ENCODE measurements at regions not wholly inside any gene's neighbourhood (a gene's known extent, or its start where the extent isn't known, plus 50 kb on each side); places are given as distances from the start of the nearest gene placed in this dataset.

DNA sequence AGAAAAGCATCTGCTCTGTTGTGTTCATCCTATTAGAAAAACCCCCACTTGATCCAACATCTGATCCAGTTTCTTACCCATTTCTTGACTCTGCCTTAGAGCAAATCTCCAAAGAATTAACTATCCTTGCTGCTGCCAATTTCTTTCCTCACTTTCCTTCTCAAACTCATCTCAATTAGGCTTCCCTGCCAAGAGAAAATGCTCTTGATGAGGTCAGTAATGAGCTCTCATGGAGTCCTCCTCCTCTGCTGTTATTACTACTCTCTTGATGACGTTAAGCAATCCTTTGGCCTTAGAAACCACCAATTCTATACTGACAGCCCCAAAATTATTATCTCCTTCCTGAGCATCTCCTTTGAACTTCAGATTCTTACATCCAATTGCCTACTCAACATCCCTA is 162.0 kb upstream of the FAM13C start:
- Histone ChIP-seq H3K4me1 (replicated peaks) (no peaks in the 10 kb centered on the region), H3K4me3 (no peak overlapping the region), H3K27me3 (replicated peaks) (no peaks in the 10 kb centered on the region), H3K36me3 (no peaks in the 10 kb centered on the region), H3K27ac (no peak overlapping the region), H3K9me3 (replicated peaks) (no peaks in the 10 kb centered on the region)
- no peak for DNase-seq (ENCODE audit: low read depth in 1 of 2, low spot score in 2 of 2)

DNA sequence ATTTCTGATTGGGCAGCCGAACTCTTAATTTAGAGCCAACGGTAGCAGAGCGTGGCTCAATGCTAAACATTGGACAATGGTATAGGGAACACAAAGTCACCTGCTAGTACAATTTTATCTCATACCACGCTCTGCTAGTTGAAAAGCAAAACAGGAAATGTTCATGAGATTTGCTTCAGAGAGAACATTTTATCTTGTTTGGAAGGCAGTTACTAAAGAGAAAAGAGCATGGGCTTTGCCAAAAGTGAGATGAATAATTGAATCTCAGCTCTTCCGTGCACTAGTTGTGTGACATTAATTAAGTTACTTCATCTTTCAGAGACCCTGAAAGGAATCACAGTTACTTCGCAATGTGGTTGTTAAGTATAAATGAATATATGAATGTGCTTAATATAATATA is 161.5 kb upstream of the FAM13C start:
- no peaks in the 10 kb centered on the region for H3K36me3 ChIP-seq

DNA sequence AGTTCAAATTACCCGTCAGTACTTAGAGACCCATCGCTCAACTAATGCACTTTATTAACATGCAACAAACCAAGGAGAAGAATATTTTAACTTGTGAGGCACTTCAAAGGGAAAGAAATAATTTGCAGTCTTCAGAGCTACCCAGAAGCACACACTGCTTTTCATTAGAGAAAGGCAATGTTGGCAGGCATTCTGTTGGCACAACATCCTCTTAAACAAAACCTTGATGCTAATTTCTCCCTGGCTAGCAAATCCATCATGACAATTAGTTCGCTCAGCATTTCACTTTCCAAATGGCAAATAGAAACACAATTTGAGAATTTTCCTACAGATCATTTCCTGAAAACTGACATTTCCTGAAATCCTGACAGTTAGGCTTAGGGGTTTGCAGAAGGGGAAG is 155.6 kb upstream of the FAM13C start:
- no peaks in the 10 kb centered on the region for H3K4me1 ChIP-seq (replicated peaks)
- H3K27me3 ChIP-seq (replicated peaks) = 0 out of 2 replicates have a peak, but pooled peaks cover 3% of the 10 kb centered on the region
- no peak overlapping the region for H3K4me3 ChIP-seq
- H3K27ac ChIP-seq = no peak overlapping the region
- DNase-seq (ENCODE audit: low read depth in 1 of 2, low spot score in 2 of 2) = no peak
- H3K9me3 ChIP-seq (replicated peaks) = no peaks in the 10 kb centered on the region
- no peaks in the 10 kb centered on the region for H3K36me3 ChIP-seq

More for the DNA sequence above, 161.5 kb upstream of the FAM13C start:
- no peak overlapping the region for H3K4me3 ChIP-seq
- no peaks in the 10 kb centered on the region for H3K9me3 ChIP-seq (replicated peaks)
- no peak overlapping the region for H3K27ac ChIP-seq
- no peak for DNase-seq (ENCODE audit: low read depth in 1 of 2, low spot score in 2 of 2)
- H3K4me1 ChIP-seq (replicated peaks) = no peaks in the 10 kb centered on the region
- H3K27me3 ChIP-seq (replicated peaks) = no peaks in the 10 kb centered on the region

DNA sequence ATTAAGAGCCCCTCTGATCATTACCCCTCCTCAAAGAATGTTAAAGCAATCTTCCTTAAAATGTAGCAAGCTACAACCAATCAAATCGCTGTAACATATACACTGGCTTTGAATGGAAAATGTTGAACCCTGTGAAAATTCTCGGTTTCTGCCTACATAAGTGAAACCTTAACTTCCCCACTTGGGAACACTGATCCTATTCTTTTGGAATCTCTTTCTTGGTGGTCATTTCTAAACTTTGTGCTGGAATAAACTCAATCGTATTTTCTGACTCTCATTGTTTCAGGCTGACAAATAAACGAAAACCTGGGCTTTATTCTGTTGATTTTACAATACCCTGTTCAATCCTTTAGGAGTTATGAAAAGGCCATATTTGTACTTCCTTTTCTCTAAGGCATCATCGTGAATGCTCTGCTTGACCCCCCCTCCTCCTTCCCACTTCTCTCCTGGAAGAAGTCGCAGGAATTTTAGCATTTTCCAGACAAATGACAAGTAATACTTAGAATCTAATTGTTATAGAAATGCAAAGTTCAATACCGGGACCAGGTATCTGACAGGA is 155.1 kb upstream of the FAM13C start:
- DNase-seq (ENCODE audit: low read depth in 1 of 2, low spot score in 2 of 2) = no peak
- no peaks in the 10 kb centered on the region for H3K9me3 ChIP-seq (replicated peaks)
- no peaks in the 10 kb centered on the region for H3K4me1 ChIP-seq (replicated peaks)
- 0 out of 2 replicates have a peak, but pooled peaks cover 3% of the 10 kb centered on the region for H3K27me3 ChIP-seq (replicated peaks)
- no peaks in the 10 kb centered on the region for H3K36me3 ChIP-seq
- no peak overlapping the region for H3K4me3 ChIP-seq
- no peak overlapping the region for H3K27ac ChIP-seq

DNA sequence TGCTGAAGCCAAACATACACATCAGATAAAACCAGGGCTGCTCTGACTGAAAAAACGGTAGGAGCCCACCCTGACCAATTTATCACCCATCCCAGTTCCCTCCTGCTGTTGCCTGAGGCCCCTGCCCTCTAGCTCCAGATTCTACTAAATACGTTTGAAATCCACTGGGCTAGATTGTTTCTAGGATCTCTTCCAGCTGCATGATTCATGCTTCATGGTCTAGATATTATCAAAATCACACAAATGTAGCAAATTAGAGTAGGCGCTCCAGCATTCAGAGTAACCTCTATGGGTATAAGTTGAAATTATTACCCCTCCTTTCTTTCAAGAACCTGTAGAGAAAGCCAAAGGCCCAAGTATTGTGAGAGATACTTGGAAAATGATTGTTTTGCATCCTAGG is 151.2 kb upstream of the FAM13C start:
- DNase-seq (ENCODE audit: low read depth in 1 of 2, low spot score in 2 of 2) = no peak

DNA sequence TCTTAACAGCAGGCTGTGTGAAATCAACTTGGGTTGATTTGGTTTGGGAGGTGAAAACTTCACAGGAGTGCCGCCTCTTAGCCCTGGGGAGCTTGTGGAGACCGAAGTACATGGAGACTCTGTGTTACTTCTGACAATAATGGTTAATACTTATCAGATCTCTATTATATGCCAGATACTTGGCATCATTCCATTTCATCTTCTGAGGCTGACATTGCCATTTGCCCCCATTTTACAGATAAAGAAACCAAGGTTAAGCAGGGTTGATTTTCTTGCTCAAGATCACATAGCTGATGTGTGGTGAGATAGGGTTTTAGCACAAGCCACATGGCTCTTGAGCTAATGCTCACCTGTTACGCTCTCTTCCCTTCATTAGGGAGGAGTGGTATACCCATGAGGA is 150.6 kb upstream of the FAM13C start:
- no peaks in the 10 kb centered on the region for H3K36me3 ChIP-seq
- H3K27ac ChIP-seq = no peak overlapping the region
- no peaks in the 10 kb centered on the region for H3K9me3 ChIP-seq (replicated peaks)
- no peak for DNase-seq (ENCODE audit: low read depth in 1 of 2, low spot score in 2 of 2)
- no peaks in the 10 kb centered on the region for H3K4me1 ChIP-seq (replicated peaks)
- 0 out of 2 replicates have a peak, but pooled peaks cover 3% of the 10 kb centered on the region for H3K27me3 ChIP-seq (replicated peaks)
- no peak overlapping the region for H3K4me3 ChIP-seq

More for the DNA sequence above, 151.2 kb upstream of the FAM13C start:
- Histone ChIP-seq H3K4me1 (replicated peaks) (no peaks in the 10 kb centered on the region), H3K9me3 (replicated peaks) (no peaks in the 10 kb centered on the region), H3K36me3 (no peaks in the 10 kb centered on the region), H3K27me3 (replicated peaks) (0 out of 2 replicates have a peak, but pooled peaks cover 3% of the 10 kb centered on the region), H3K4me3 (no peak overlapping the region), H3K27ac (no peak overlapping the region)

DNA sequence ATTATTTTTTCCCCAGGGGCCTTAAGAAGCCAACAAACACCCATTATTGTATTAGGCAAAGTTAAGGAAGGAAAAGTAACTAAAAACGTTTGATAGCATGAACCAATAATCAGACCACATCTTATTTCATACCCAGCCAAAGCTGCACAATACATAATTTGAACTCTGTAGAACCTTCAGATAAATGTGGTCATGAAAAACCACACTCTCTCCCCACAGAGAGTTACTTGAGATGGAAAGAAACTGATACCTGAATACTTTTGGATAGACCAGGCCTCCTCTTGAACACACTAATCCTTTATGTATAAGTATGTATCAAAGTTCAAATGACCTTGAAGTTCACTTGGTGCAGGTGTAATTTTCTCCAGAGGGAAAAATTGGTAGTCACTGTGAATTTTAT is 146.6 kb upstream of the FAM13C start:
- H3K4me1 ChIP-seq (replicated peaks) = no peaks in the 10 kb centered on the region
- DNase-seq (ENCODE audit: low read depth in 1 of 2, low spot score in 2 of 2) = no peak
- no peaks in the 10 kb centered on the region for H3K9me3 ChIP-seq (replicated peaks)
- H3K4me3 ChIP-seq = no peak overlapping the region
- no peak overlapping the region for H3K27ac ChIP-seq
- H3K27me3 ChIP-seq (replicated peaks) = 0 out of 2 replicates have a peak, but pooled peaks cover 3% of the 10 kb centered on the region
- H3K36me3 ChIP-seq = no peaks in the 10 kb centered on the region

DNA sequence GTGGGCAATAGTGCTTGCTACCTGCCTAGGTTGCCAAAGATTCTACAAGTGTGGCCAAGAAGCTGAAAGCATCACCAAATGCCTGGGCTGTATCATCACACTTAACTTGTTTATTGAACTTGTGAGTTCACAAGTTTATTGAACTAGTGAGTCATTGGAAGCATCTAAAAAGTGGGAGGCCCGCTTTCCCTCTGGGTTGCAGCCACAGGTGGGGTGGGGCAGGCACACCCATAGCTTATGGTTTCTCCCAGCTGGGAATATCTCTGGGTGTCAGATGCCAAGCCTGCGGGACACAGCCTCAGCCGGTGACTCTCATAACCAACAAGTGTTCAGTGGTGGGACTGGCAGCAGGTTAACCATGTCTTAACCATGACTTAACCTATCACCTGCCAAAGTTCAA is 145.9 kb upstream of the FAM13C start:
- Histone ChIP-seq H3K9me3 (replicated peaks) (no peaks in the 10 kb centered on the region), H3K4me1 (replicated peaks) (no peaks in the 10 kb centered on the region), H3K27ac (no peak overlapping the region), H3K4me3 (no peak overlapping the region), H3K27me3 (replicated peaks) (no peaks in the 10 kb centered on the region), H3K36me3 (no peaks in the 10 kb centered on the region)
- no peak for DNase-seq (ENCODE audit: low read depth in 1 of 2, low spot score in 2 of 2)

DNA sequence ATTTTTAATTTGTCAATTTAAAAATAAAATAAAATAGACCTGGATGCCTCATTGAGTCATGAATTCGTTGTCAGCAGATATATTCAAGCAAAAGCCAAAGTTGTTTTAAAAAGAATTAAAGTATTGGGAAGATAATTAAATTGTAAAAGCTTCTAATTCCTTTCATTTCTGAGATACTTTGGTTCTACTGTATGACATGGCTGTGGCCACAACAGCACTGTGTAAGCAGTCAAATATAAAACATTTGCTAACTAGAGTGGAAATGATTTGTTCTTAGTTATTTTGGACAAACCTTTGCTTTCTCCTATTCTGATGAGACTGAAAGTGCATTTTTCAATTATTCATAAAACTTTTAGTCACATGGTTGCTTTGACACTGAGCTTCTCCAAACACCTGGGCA is 143.6 kb upstream of the FAM13C start:
- DNase-seq (ENCODE audit: low read depth in 1 of 2, low spot score in 2 of 2) = no peak

DNA sequence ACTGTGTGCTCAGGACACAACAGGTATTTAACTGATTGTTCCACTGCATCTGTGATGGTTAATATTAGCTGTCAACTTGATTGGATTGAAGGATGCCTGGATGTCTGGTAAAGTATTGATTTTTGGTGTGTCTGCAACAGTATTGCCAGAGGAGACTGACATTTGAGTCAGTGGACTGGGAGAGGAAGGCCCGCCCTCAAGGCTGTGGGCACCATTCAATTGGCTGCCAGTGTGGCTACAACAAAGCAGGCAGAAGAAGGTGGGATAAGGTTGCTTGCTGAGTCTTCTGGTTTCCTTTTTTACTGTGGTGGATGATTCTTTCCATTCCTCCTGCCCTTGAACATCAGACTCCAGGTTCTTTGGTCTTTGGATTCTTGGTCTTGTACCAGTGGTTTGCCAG is 137.1 kb upstream of the FAM13C start:
- Histone ChIP-seq H3K36me3 (no peaks in the 10 kb centered on the region), H3K4me3 (no peak overlapping the region), H3K9me3 (replicated peaks) (0 out of 2 replicates have a peak, but pooled peaks cover 2% of the 10 kb centered on the region), H3K4me1 (replicated peaks) (no peaks in the 10 kb centered on the region), H3K27me3 (replicated peaks) (no peaks in the 10 kb centered on the region), H3K27ac (no peak overlapping the region)
- no peak for DNase-seq (ENCODE audit: low read depth in 1 of 2, low spot score in 2 of 2)

More for the DNA sequence above, 143.6 kb upstream of the FAM13C start:
- Histone ChIP-seq H3K4me1 (replicated peaks) (no peaks in the 10 kb centered on the region), H3K9me3 (replicated peaks) (no peaks in the 10 kb centered on the region), H3K36me3 (no peaks in the 10 kb centered on the region), H3K27ac (no peak overlapping the region), H3K4me3 (no peak overlapping the region), H3K27me3 (replicated peaks) (no peaks in the 10 kb centered on the region)

DNA sequence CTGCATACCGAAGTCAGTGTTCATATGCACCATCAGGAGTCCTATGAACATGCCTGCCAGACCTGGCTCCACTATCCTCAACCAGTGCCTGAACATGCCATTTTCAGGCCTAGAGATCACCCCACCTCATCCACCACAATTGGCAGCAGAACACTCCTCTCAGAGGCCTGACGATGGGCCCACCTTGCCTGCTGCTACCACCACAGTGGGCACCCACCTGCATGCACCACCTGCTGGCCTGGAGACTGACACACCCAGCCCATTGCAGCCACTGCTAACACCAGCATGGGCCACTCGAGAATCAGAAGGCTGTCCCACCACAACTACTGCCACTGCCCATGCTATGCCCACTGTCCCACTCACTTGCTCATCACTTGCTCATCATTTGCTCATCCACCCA is 130.7 kb upstream of the FAM13C start:
- H3K9me3 ChIP-seq (replicated peaks) = 0 out of 2 replicates have a peak, but pooled peaks cover 2% of the 10 kb centered on the region
- H3K27ac ChIP-seq = no peak overlapping the region
- no peak overlapping the region for H3K4me3 ChIP-seq
- H3K4me1 ChIP-seq (replicated peaks) = no peaks in the 10 kb centered on the region
- no peaks in the 10 kb centered on the region for H3K27me3 ChIP-seq (replicated peaks)
- no peaks in the 10 kb centered on the region for H3K36me3 ChIP-seq
- DNase-seq (ENCODE audit: low read depth in 1 of 2, low spot score in 2 of 2) = no peak

DNA sequence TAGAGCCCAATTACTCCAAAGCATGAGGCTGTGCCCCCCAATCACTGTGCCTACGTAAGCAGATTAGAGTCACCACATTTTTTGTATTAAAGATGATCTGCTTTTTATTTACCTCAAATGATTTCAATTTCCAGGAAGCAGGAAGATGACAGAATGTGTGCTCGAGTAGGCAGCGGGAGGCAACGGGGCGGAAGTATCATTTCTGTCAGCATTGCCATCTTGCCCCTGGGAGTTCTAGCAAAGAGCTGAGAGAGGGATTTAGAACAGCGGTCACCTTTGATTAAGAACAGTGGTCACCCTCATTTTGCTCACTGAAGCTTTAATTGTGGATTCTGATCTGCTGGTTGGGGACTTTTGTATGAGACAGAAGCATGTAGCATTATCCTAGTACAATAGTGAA is 117.1 kb upstream of the FAM13C start:
- no peaks in the 10 kb centered on the region for H3K9me3 ChIP-seq (replicated peaks)
- no peak overlapping the region for H3K4me3 ChIP-seq
- DNase-seq (ENCODE audit: low read depth in 1 of 2, low spot score in 2 of 2) = no peak
- H3K4me1 ChIP-seq (replicated peaks) = no peaks in the 10 kb centered on the region
- H3K27ac ChIP-seq = no peak overlapping the region
- no peaks in the 10 kb centered on the region for H3K36me3 ChIP-seq
- 0 out of 2 replicates have a peak, but pooled peaks cover 2% of the 10 kb centered on the region for H3K27me3 ChIP-seq (replicated peaks)

DNA sequence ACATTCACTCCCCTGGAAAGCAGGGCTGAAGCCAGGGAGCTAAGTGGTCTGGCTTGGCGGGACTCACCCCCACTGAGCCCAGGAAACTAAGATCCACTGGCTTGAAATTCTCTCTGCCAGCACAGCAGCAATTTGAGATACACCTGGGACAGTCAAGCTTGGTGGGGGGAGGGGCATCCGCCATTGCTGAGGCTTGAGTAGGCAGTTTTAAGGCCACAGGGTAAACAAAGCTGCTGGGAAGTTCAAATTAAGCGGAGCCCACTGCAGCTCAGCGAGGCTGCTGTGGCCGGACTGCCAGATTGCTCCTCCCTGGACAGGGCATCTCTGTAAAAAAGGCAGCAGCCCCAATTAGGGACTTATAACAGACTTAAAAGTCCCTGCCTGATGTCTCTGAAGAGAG is 108.2 kb upstream of the FAM13C start:
- H3K27ac ChIP-seq = no peak overlapping the region
- DNase-seq (ENCODE audit: low read depth in 1 of 2, low spot score in 2 of 2) = no peak
- H3K4me3 ChIP-seq = no peak overlapping the region
- no peaks in the 10 kb centered on the region for H3K4me1 ChIP-seq (replicated peaks)
- no peaks in the 10 kb centered on the region for H3K9me3 ChIP-seq (replicated peaks)
- H3K27me3 ChIP-seq (replicated peaks) = no peaks in the 10 kb centered on the region
- H3K36me3 ChIP-seq = no peaks in the 10 kb centered on the region

DNA sequence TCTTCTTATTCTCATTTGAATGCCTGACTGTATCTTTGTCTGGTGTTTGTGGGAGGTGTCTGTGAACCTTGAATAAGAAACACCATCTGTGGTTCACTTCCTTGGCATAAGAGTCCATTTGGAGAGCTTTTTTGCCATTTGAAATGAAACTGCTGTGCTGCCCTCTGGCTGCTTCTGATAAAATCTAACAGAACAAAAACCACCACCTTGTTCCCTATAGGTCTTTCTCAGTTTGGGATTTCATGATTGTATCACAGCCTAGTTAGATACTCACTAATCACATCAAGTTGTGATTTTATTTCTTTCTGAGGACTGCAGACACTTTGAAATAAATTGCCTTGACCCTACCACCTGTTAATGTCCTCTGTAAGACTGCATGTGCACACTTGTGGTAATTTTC is 102.7 kb upstream of the FAM13C start:
- Histone ChIP-seq H3K27ac (no peak overlapping the region), H3K36me3 (no peaks in the 10 kb centered on the region), H3K27me3 (replicated peaks) (no peaks in the 10 kb centered on the region), H3K4me1 (replicated peaks) (no peaks in the 10 kb centered on the region), H3K4me3 (no peak overlapping the region), H3K9me3 (replicated peaks) (no peaks in the 10 kb centered on the region)
- no peak for DNase-seq (ENCODE audit: low read depth in 1 of 2, low spot score in 2 of 2)

DNA sequence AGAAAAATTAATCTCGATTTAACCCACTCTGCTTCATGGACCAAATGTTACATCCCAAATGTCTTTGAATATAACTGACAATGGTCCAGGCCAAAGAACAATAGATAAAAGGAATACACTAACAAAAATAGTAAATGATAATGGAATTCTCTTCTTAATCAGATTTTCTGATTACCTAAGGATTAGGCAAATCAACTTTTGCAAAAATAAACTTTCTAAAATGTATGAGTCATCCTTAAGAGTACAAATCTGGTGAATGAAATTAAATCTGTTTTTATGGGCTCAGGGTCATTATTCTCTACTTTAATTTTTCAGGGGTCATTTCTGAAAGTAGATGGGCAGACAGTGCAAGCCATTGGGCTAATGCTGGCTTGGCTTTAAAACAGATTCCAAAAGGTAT is 102.1 kb upstream of the FAM13C start:
- no peak for DNase-seq (ENCODE audit: low read depth in 1 of 2, low spot score in 2 of 2)
- no peak overlapping the region for H3K4me3 ChIP-seq
- no peaks in the 10 kb centered on the region for H3K36me3 ChIP-seq
- H3K27me3 ChIP-seq (replicated peaks) = no peaks in the 10 kb centered on the region
- no peak overlapping the region for H3K27ac ChIP-seq
- no peaks in the 10 kb centered on the region for H3K4me1 ChIP-seq (replicated peaks)
- H3K9me3 ChIP-seq (replicated peaks) = no peaks in the 10 kb centered on the region

Measured in SJSA1 (cell line).